ENCODE measurements at regions not wholly inside any gene's neighbourhood (a gene's known extent, or its start where the extent isn't known, plus 50 kb on each side); places are given as distances from the start of the nearest gene placed in this dataset.

DNA sequence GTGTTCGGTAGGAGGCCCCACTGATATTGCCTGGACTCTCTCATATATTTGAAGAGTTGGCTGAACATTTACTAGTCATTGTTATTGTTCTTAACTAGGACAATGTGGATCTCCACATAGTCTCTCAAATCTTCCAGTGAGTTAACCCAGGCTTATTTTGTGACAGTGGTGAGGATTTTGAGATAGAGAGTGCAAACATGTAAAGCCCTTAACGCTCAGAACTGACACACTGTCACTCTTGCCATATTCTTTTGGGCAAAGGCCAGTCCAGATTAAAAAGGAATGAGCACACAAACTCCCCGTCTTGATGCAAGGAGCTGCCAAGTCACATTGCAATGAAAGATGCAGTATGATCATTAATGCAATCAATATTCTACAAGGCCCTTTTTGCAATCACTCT, 431.9 kb upstream of the AZI2 start:
- no peak for TF ChIP-seq EZH2phosphoT487 (IDR thresholded peaks at IDR 0.05; ENCODE audit: borderline replicate concordance, low read depth, low read length)
- TF ChIP-seq, protein P1, sequence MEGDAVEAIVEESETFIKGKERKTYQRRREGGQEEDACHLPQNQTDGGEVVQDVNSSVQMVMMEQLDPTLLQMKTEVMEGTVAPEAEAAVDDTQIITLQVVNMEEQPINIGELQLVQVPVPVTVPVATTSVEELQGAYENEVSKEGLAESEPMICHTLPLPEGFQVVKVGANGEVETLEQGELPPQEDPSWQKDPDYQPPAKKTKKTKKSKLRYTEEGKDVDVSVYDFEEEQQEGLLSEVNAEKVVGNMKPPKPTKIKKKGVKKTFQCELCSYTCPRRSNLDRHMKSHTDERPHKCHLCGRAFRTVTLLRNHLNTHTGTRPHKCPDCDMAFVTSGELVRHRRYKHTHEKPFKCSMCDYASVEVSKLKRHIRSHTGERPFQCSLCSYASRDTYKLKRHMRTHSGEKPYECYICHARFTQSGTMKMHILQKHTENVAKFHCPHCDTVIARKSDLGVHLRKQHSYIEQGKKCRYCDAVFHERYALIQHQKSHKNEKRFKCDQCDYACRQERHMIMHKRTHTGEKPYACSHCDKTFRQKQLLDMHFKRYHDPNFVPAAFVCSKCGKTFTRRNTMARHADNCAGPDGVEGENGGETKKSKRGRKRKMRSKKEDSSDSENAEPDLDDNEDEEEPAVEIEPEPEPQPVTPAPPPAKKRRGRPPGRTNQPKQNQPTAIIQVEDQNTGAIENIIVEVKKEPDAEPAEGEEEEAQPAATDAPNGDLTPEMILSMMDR (conservative IDR thresholded peaks at IDR 0.05; ENCODE audit: low read length), result no peak
- POLR2A ChIA-PET, result interaction anchor here (0.6 kb wide), 1 partner anchor 747 kb away, joined by 7 read pairs; no protein-coding TSS in a partner anchor

DNA sequence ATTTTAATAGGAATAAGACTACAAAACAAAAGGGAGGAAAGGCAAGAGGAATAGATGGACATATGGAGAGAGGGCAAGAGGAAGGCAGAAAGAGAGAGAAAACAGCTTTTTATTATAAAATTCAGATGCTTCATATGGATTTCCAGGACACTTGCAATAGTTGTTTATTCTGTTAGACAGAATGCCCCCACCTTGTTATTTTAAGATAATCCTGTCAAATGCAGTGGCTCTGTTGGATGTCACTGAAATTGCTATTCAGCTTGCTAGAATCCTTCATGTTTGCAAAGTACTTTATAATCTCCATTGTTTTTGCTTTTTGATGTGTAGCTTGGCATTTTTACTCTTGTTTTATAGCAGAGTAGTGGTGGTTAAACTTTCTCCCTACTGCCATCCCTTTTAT, 432.4 kb upstream of the AZI2 start:
- TF ChIP-seq, protein P1 (conservative IDR thresholded peaks at IDR 0.05; ENCODE audit: low read length), result no peak
- TF ChIP-seq EZH2phosphoT487 (IDR thresholded peaks at IDR 0.05; ENCODE audit: borderline replicate concordance, low read depth, low read length), result no peak
- no peaks in the 10 kb centered on the region for H4K20me1 ChIP-seq (ENCODE audit: insufficient read depth, low read length)
- intact Hi-C loops (cut with micrococcal nuclease; ENCODE audit: unreplicated experiment), result no loop called here
- no peaks in the 10 kb centered on the region for H3K79me2 ChIP-seq (ENCODE audit: insufficient read depth, low read depth, low read length)
- H3K4me3 ChIP-seq (ENCODE audit: low read depth, low read length, poor library complexity, severe bottlenecking), result no peak overlapping the region
- no peaks in the 10 kb centered on the region for H3K9me2 ChIP-seq (ENCODE audit: insufficient read depth, low read length)
- H3K27ac ChIP-seq (ENCODE audit: low read depth, low read length, poor library complexity, severe bottlenecking), result no peak overlapping the region
- no peaks in the 10 kb centered on the region for H3K36me3 ChIP-seq (ENCODE audit: insufficient read depth, low read length)
- no peak overlapping the region for H3K4me2 ChIP-seq (ENCODE audit: low read length)
- H3K9me3 ChIP-seq (ENCODE audit: low read length), result no peaks in the 10 kb centered on the region
- H2AFZ ChIP-seq (ENCODE audit: low read length), result no peak overlapping the region
- H3K4me1 ChIP-seq (ENCODE audit: insufficient read depth, low read length, poor library complexity, severe bottlenecking), result no peaks in the 10 kb centered on the region
- DNase-seq (ENCODE audit: low spot score), result no peak
- ChIA-PET POLR2A (interaction anchor here (0.6 to 0.9 kb wide), 2 partner anchors 11 to 746 kb away, joined by 3 to 7 read pairs; no protein-coding TSS in a partner anchor), CTCF (ENCODE audit: unreplicated experiment) (no interaction called here)
- no TSS peak for BruUV-seq (replicated peaks)

More for the DNA sequence above, 431.9 kb upstream of the AZI2 start:
- CTCF ChIA-PET (ENCODE audit: unreplicated experiment), result no interaction called here
- Histone ChIP-seq H3K4me1 (ENCODE audit: insufficient read depth, low read length, poor library complexity, severe bottlenecking) (no peaks in the 10 kb centered on the region), H3K79me2 (ENCODE audit: insufficient read depth, low read depth, low read length) (no peaks in the 10 kb centered on the region), H3K4me2 (ENCODE audit: low read length) (no peak overlapping the region), H2AFZ (ENCODE audit: low read length) (no peak overlapping the region), H3K36me3 (ENCODE audit: insufficient read depth, low read length) (no peaks in the 10 kb centered on the region), H3K4me3 (ENCODE audit: low read depth, low read length, poor library complexity, severe bottlenecking) (no peak overlapping the region), H3K9me3 (ENCODE audit: low read length) (no peaks in the 10 kb centered on the region), H3K27ac (ENCODE audit: low read depth, low read length, poor library complexity, severe bottlenecking) (no peak overlapping the region), H3K9me2 (ENCODE audit: insufficient read depth, low read length) (no peaks in the 10 kb centered on the region), H4K20me1 (ENCODE audit: insufficient read depth, low read length) (no peaks in the 10 kb centered on the region)
- intact Hi-C loops (cut with micrococcal nuclease; ENCODE audit: unreplicated experiment), result no loop called here
- BruUV-seq (replicated peaks), result no TSS peak
- no peak for DNase-seq (ENCODE audit: low spot score)

DNA sequence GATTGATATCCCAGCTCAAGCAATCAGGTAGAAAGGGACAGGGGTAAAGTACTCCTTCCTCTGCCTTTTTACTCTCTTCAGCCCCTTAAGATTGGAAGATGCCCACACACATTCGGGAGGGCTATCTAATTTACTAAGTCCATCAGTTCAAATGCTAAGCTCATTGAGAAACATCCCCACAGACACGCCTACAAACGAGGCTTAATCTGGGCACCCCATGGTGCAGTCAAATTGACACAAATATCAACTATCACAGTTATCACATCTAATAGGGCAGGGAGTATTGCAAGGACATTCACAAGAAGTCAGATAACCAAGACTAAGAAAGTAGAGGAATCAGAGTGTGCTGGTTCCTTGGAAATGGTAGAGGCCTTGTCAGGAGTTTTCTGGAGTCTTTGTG, 437.8 kb upstream of the AZI2 start:
- no peaks in the 10 kb centered on the region for H4K20me1 ChIP-seq (ENCODE audit: insufficient read depth, low read length)
- intact Hi-C loops (cut with micrococcal nuclease; ENCODE audit: unreplicated experiment), result no loop called here
- no peaks in the 10 kb centered on the region for H3K9me2 ChIP-seq (ENCODE audit: insufficient read depth, low read length)
- H3K4me2 ChIP-seq (ENCODE audit: low read length), result no peak overlapping the region
- ChIA-PET CTCF (ENCODE audit: unreplicated experiment) (no interaction called here), POLR2A (no interaction called here)
- no peaks in the 10 kb centered on the region for H3K36me3 ChIP-seq (ENCODE audit: insufficient read depth, low read length)
- no peaks in the 10 kb centered on the region for H3K9me3 ChIP-seq (ENCODE audit: low read length)
- no peaks in the 10 kb centered on the region for H3K4me1 ChIP-seq (ENCODE audit: insufficient read depth, low read length, poor library complexity, severe bottlenecking)
- no peaks in the 10 kb centered on the region for H3K79me2 ChIP-seq (ENCODE audit: insufficient read depth, low read depth, low read length)
- no peak overlapping the region for H3K4me3 ChIP-seq (ENCODE audit: low read depth, low read length, poor library complexity, severe bottlenecking)
- TF ChIP-seq, protein P1 (conservative IDR thresholded peaks at IDR 0.05; ENCODE audit: low read length), result no peak
- TF ChIP-seq EZH2phosphoT487 (IDR thresholded peaks at IDR 0.05; ENCODE audit: borderline replicate concordance, low read depth, low read length), result no peak
- H3K27ac ChIP-seq (ENCODE audit: low read depth, low read length, poor library complexity, severe bottlenecking), result no peak overlapping the region
- H2AFZ ChIP-seq (ENCODE audit: low read length), result no peak overlapping the region
- no TSS peak for BruUV-seq (replicated peaks)
- DNase-seq (ENCODE audit: low spot score), result no peak

Data from OCI-LY7 (cell line).